OCI-LY3 (cell line): ENCODE measurements at regions not wholly inside any gene's neighbourhood (a gene's known extent, or its start where the extent isn't known, plus 50 kb on each side); places are given as distances from the start of the nearest gene placed in this dataset.

Experiments used
- H2AFZ ChIP-seq: fragments of 200-600, 300-600 bp; shearing (Covaris generic); 2 replicates; pipeline ENCODE4 v1.6.0; 2014; ENCODE audit warnings: antibody characterized with exemption, low read depth, low read length
- H3K27ac ChIP-seq: fragments of 200-600, 300-600 bp; sonication (generic); 2 replicates; pipeline ENCODE4 v1.5.1; 2014; ENCODE audit warnings: mild to moderate bottlenecking, low read length, moderate library complexity, mixed read lengths
- H3K27me3 ChIP-seq: fragments of 200-600, 300-600 bp; sonication (generic); 2 replicates; pipeline ENCODE4 v1.6.1; 2014; ENCODE audit warnings: low read depth, low read length, mixed read lengths
- H3K36me3 ChIP-seq: fragments of 200-600, 300-600 bp; sonication (generic); replicated peaks from 2 replicates; pipeline ENCODE3; 2014; ENCODE audit warnings: low read depth, low read length, mixed read lengths
- H3K4me1 ChIP-seq: fragments of 300-600, 200-600 bp; sonication (generic); 2 replicates; pipeline ENCODE4 v1.6.1; 2014; ENCODE audit warnings: low read length, mixed read lengths
- H3K4me2 ChIP-seq: fragments of 200-600, 300-600 bp; sonication (generic); 2 replicates; pipeline ENCODE4 v1.6.1; 2014; ENCODE audit warnings: low read length, mixed read lengths
- H3K4me3 ChIP-seq: fragments of 300-600, 200-600 bp; sonication (generic); 2 replicates; pipeline ENCODE4 v1.5.1; 2014; ENCODE audit warnings: antibody characterized with exemption, mild to moderate bottlenecking, low read length, moderate library complexity
- H3K79me2 ChIP-seq: fragments of 300-600, 200-600 bp; shearing (Covaris generic); 2 replicates; pipeline ENCODE4 v1.6.1; 2014; ENCODE audit warnings: mild to moderate bottlenecking, low read length, mixed read lengths
- H3K9ac ChIP-seq: fragments of 300-600, 200-600 bp; shearing (Covaris generic); 2 replicates; pipeline ENCODE4 v1.6.0; 2014; ENCODE audit warnings: mild to moderate bottlenecking, low read length, moderate library complexity
- H3K9me3 ChIP-seq: fragments of 200-600, 300-600 bp; shearing (Covaris generic); 2 replicates; pipeline ENCODE4 v1.6.1; 2014; ENCODE audit warnings: low read length, mixed read lengths; ENCODE audit not compliant: insufficient read depth
- H4K20me1 ChIP-seq: fragments of 200-600, 300-600 bp; sonication (generic); 2 replicates; pipeline ENCODE4 v1.6.1; 2016; ENCODE audit warnings: low read length, mixed read lengths; ENCODE audit not compliant: insufficient read depth
- CTCF ChIP-seq: fragments of 200-600, 300-600 bp; sonication (generic); IDR thresholded peaks from 2 replicates; pipeline ENCODE4 v1.5.1; 2014; ENCODE audit warnings: antibody characterized with exemption, low read length, low read depth
- EZH2phosphoT487 ChIP-seq: fragments of 200-600 bp; shearing (Covaris generic); IDR thresholded peaks from 2 replicates; pipeline ENCODE4 v1.6.1; 2018; ENCODE audit warnings: antibody characterized with exemption, mixed run types, low read depth

- Histone ChIP-seq H3K4me1 (no peaks in the 10 kb centered on the region), H3K36me3 (no peaks in the 10 kb centered on the region), H3K9ac (no peak overlapping the region), H3K9me3 (no peaks in the 10 kb centered on the region), H4K20me1 (no peaks in the 10 kb centered on the region), H3K4me3 (no peak overlapping the region), H3K27me3 (peaks cover 12% of the 10 kb centered on the region; the same call in 1 of the 2 replicates), H2AFZ (no peak overlapping the region), H3K4me2 (no peak overlapping the region), H3K79me2 (no peaks in the 10 kb centered on the region), H3K27ac (no peak overlapping the region)
- no peak for TF ChIP-seq EZH2phosphoT487
- TF ChIP-seq CTCF, result no peak
Observed at GRCh38 chr16:79949417-79949816, 348.9 kb upstream of the MAF start.

DNA sequence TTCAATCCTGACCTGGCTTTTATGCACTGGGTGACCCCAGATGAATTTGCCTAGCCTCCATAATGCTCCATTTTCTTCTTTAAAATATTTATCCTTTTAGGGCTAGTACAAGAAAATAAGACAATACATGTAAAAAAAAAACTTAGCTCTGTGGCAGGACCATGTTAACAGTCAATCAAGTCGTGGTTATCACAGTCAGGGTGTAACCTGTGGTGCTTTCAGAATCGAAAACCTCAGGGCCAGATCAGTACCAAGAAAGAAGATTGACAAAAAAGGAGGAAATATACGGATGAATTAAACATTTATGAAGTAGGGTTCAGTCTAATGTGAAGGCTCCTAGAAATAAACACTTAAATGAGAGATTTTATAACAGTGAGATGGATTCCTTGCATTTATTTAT, 347.2 kb upstream of the MAF start:
- H3K79me2 ChIP-seq, result no peaks in the 10 kb centered on the region
- no peaks in the 10 kb centered on the region for H4K20me1 ChIP-seq
- no peak overlapping the region for H2AFZ ChIP-seq
- no peaks in the 10 kb centered on the region for H3K4me1 ChIP-seq
- H3K36me3 ChIP-seq, result no peaks in the 10 kb centered on the region
- TF ChIP-seq EZH2phosphoT487 (no peak), CTCF (no peak)
- H3K9me3 ChIP-seq, result no peaks in the 10 kb centered on the region
- no peak overlapping the region for H3K4me3 ChIP-seq
- no peak overlapping the region for H3K27ac ChIP-seq
- peaks cover 12% of the 10 kb centered on the region; the same call in 1 of the 2 replicates for H3K27me3 ChIP-seq
- H3K9ac ChIP-seq, result no peak overlapping the region
- H3K4me2 ChIP-seq, result no peak overlapping the region

GRCh38 chr16:79946252-79946651, 345.7 kb upstream of the MAF start:
- Histone ChIP-seq H3K4me3 (no peak overlapping the region), H3K4me2 (no peak overlapping the region), H3K27ac (no peak overlapping the region), H3K36me3 (no peaks in the 10 kb centered on the region), H3K9me3 (no peaks in the 10 kb centered on the region), H3K79me2 (no peaks in the 10 kb centered on the region), H3K27me3 (peaks cover 3% of the 10 kb centered on the region; the same call in 1 of the 2 replicates), H3K4me1 (no peaks in the 10 kb centered on the region), H2AFZ (no peak overlapping the region), H4K20me1 (no peaks in the 10 kb centered on the region), H3K9ac (no peak overlapping the region)
- TF ChIP-seq EZH2phosphoT487 (no peak), CTCF (no peak)

DNA sequence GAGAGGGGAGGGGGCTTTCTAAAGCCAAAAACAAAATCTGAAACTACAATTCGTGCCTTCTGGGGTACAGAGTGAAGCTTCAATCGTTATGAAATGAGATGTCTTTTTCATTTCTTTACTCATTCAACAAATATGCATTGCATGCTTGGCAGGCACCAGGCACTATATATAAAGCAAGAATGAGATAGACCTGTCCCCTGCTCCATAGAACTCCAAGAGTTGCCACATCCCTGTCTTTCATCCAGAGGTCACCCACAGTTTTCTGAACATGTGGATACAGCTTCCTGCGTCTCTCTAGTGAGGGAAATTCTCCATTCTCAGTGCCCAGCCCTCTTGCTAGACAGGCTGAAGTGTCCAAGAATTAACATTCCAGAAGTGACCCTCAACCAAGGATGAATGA, 343.2 kb upstream of the MAF start:
- Histone ChIP-seq H3K27me3 (peaks cover 4% of the 10 kb centered on the region; the same call in 1 of the 2 replicates), H3K9ac (no peak overlapping the region), H3K36me3 (no peaks in the 10 kb centered on the region), H3K4me2 (no peak overlapping the region), H3K27ac (no peak overlapping the region), H3K4me3 (no peak overlapping the region), H3K9me3 (no peaks in the 10 kb centered on the region), H3K79me2 (no peaks in the 10 kb centered on the region), H4K20me1 (no peaks in the 10 kb centered on the region), H2AFZ (no peak overlapping the region), H3K4me1 (no peaks in the 10 kb centered on the region)
- no peak for TF ChIP-seq CTCF
- TF ChIP-seq EZH2phosphoT487, result no peak
